ENCODE measurements at regions not wholly inside any gene's neighbourhood (a gene's known extent, or its start where the extent isn't known, plus 50 kb on each side); places are given as distances from the start of the nearest gene placed in this dataset.
A peak's percentile ranks its signal among the peaks of the same experiment; 100 is the strongest.

DNA sequence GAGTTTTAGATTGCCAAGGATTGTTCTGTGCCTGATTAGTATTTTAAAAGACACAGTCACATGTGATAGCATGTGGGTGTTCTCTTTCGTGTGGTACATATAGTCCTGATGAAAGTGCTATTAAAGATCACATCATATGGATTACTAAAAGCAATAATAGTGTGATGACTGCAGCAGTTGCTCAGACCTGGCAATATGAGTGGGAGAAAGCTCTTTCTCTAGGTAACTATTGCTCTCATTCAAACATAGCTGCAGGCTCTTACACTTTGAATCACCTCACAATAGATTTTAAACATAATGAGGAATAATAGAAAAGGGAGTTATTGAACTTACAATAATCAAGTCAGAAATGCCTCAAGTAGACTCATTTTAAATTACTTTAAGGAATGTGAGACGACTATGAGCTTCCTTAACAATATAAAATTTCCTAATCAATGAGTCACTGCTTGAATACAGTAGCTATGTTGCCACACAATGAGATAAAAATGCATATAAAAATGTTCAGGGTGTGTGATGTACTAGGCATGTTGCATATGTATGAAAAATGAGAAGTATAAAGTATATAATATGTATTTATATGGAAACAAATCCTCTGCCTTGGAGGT is 452.1 kb downstream of the TMX3 start:
- TF ChIP-seq, protein P1, sequence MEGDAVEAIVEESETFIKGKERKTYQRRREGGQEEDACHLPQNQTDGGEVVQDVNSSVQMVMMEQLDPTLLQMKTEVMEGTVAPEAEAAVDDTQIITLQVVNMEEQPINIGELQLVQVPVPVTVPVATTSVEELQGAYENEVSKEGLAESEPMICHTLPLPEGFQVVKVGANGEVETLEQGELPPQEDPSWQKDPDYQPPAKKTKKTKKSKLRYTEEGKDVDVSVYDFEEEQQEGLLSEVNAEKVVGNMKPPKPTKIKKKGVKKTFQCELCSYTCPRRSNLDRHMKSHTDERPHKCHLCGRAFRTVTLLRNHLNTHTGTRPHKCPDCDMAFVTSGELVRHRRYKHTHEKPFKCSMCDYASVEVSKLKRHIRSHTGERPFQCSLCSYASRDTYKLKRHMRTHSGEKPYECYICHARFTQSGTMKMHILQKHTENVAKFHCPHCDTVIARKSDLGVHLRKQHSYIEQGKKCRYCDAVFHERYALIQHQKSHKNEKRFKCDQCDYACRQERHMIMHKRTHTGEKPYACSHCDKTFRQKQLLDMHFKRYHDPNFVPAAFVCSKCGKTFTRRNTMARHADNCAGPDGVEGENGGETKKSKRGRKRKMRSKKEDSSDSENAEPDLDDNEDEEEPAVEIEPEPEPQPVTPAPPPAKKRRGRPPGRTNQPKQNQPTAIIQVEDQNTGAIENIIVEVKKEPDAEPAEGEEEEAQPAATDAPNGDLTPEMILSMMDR (conservative IDR thresholded peaks at IDR 0.05), result no peak
- no peak overlapping the region for H3K27ac ChIP-seq

DNA sequence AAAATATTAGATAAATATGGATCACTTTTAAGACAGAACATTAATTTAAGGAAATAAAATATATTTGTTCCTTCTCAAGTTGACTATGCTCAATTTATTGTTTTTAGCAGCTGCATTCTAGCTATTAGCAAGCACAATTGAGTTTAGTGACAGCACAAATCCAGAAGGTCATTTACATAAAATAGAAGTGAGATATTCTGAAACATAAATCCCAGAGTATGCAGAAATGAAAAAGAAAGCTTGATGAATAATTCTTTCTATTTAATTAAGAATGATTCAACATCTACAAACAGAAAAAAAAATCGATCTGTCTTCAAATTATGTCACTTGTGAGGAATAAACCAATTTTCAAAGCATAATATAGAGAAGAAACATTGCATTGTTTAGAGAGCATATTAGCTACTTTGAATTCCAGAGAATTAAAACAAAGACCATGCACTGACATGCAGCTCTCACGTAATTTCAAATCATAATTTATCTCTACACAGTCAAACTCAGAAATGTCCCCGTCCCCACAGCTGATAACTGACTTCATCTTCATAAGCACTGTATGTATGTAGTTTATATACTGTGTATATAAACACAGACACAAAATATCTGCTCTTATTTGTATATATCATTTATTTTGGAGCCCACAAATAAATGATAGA is 458.4 kb downstream of the TMX3 start:
- TF ChIP-seq, protein P1 (conservative IDR thresholded peaks at IDR 0.05), result no peak
- H3K27ac ChIP-seq, result no peak overlapping the region

DNA sequence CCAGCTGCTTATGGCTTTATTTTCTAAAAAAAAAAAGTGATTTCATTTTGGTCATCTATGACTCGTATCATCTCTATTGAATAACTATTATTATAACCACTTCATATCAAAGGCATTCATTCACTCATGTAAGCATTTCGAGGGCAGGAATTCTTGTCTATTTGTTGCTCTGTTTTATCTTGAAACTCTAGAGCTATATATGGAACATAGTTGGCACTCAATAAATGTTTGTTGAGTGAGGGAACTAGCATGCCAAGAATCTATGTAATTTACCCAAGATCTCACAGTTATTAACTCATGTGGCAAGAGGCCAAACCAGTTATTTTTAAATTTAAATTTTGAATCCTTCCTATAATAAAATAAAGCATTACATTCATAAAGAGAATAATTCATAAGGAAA is 470.1 kb downstream of the TMX3 start:
- TF ChIP-seq, protein P1 (conservative IDR thresholded peaks at IDR 0.05), result no peak
- no peak overlapping the region for H3K27ac ChIP-seq

DNA sequence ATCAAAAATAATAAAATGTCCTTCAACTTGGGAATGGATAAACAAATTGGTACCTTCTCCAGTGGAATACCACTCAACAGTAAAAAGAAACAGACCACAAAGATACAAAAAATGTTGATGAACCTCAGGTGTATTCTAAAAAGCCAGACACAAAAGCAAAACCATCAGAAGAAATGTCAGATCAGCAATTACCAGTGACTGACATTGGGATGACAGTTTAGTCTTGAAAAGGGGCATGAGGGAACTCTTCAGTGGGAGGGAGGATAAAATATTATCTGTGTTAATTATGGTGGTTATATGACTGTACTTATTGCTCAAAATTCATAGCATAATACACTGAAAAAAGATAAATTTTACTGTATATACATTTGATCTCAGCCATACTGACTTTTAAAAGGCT is 473.0 kb downstream of the TMX3 start:
- no peak overlapping the region for H3K27ac ChIP-seq
- TF ChIP-seq, protein P1 (conservative IDR thresholded peaks at IDR 0.05), result no peak

DNA sequence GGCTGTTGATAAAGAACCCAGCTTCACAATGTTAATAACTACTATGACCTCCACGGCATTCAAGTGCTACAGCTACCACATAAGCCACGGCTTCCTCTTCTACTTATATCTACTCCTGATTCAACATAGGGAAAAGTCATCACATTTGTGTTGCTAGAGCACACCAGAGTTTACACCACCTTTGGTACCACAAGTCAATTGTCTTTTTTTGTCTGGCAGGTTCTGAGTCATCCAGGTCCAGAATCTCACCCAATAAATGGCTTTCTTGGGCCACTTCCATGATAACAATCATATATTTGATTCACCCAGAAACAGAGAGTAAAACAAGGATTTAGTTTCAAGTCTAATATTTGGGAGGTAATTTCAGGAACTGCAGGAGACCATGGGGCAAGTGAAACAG is 480.2 kb downstream of the TMX3 start:
- no peak overlapping the region for H3K27ac ChIP-seq
- TF ChIP-seq, protein P1 (conservative IDR thresholded peaks at IDR 0.05), result no peak

DNA sequence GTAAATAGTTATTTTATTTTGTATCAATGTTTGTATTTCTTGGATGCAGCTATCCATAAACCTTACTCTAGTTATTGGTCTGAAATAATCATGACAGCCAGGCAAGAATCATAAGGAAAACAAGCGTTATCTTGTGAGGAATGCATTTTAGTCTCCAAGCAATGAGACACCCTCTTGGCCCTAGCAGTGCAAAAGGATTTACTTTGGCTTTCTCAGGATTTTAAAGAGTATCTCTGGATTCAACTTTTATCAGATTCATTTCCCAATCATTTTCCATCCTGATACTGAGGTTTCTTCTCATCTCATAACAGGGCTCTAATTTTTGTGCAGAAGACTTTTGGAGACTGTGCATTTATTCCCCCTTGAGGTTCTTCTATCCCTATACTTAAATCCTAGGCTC is 480.8 kb downstream of the TMX3 start:
- TF ChIP-seq, protein P1 (conservative IDR thresholded peaks at IDR 0.05), result no peak

DNA sequence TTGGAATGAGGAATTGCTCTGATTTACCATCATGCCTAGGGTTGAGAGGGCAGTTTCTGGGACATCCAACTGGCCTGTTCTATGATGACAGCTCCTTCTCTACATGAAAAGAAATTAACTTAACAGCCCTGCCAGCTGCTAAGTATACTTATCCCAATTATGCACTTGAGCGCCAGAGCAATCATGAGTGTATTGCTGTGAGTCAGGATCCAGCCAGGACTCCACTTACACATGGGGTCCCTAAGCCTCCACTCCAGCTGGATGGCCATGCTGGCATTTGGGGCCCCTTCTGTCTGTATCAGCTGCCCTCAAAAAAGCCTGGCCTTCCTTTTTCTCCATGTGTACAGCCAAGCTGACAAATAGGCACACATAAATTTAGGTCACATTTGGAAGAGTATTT is 481.9 kb downstream of the TMX3 start:
- peak overlapping the region; percentile 91; the same call in 1 of the 2 replicates for H3K27ac ChIP-seq
- TF ChIP-seq, protein P1 (conservative IDR thresholded peaks at IDR 0.05), result no peak

More for the DNA sequence above, 480.8 kb downstream of the TMX3 start:
- no peak overlapping the region for H3K27ac ChIP-seq
